ENCODE measurements at regions not wholly inside any gene's neighbourhood (a gene's known extent, or its start where the extent isn't known, plus 50 kb on each side); places are given as distances from the start of the nearest gene placed in this dataset.

DNA sequence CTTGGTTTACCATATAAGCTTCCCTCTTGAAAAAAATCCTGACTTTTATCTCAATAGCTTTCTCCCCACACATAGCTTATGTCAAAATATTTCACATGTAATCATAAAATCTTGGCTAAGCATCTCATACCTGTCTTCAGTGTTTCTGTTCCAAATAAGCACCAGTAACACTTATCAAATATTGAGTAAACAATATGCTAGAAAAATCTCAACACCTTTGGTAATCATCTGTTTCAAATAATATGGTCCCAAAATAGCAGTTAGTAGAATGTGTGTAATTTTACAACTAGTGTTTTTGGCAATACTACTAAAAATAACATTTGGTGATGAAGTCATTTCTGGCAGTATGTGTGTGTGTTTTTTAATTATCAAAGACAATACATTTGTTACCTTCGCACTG lies 2138.2 kb downstream of the PCDH7 start:
- TF ChIP-seq, protein P1, sequence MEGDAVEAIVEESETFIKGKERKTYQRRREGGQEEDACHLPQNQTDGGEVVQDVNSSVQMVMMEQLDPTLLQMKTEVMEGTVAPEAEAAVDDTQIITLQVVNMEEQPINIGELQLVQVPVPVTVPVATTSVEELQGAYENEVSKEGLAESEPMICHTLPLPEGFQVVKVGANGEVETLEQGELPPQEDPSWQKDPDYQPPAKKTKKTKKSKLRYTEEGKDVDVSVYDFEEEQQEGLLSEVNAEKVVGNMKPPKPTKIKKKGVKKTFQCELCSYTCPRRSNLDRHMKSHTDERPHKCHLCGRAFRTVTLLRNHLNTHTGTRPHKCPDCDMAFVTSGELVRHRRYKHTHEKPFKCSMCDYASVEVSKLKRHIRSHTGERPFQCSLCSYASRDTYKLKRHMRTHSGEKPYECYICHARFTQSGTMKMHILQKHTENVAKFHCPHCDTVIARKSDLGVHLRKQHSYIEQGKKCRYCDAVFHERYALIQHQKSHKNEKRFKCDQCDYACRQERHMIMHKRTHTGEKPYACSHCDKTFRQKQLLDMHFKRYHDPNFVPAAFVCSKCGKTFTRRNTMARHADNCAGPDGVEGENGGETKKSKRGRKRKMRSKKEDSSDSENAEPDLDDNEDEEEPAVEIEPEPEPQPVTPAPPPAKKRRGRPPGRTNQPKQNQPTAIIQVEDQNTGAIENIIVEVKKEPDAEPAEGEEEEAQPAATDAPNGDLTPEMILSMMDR (IDR thresholded peaks at IDR 0.05): no peak
- TF ChIP-seq TCF7L2 (IDR thresholded peaks at IDR 0.05; ENCODE audit: low read depth, low read length): no peak

Data from Panc1 (cell line).